A673 (cell line): ENCODE measurements at regions not wholly inside any gene's neighbourhood (a gene's known extent, or its start where the extent isn't known, plus 50 kb on each side); places are given as distances from the start of the nearest gene placed in this dataset.
A peak's percentile ranks its signal among the peaks of the same experiment; 100 is the strongest.

ENCODE experiments used
- BruUV-seq: library from RNA; stranded (reverse); fragments of 400-500 nt; replicated peaks from 2 replicates; lab custom pipeline; 2021; lab: Mats Ljungman, UMichigan
- CTCF ChIA-PET: fragments of 300-600 bp; sonication (Branson Sonifier 250); formaldehyde crosslinking; loops from one replicate; lab custom pipeline; 2022; ENCODE audit warnings: antibody characterized with exemption; lab: Charles Lee
- POLR2A ChIA-PET: fragments of 300-600 bp; sonication (Branson Sonifier 250); formaldehyde crosslinking; loops from one replicate; lab custom pipeline; 2022; ENCODE audit warnings: antibody characterized with exemption; ENCODE audit not compliant: low non-redundant PET; lab: Charles Lee
- DNase-seq: peaks from one replicate; pipeline ENCODE4 v3.0.0-alpha.2; 2015; ENCODE audit warnings: low spot score
- H3K27ac ChIP-seq: fragments of 200-600 bp; sonication (generic); 2 replicates; pipeline ENCODE4 v1.5.1; 2016; ENCODE audit warnings: mixed run types, low read depth, mild to moderate bottlenecking, mixed read lengths, antibody characterized with exemption, low read length; ENCODE audit not compliant: poor library complexity, severe bottlenecking
- H3K27me3 ChIP-seq: fragments of 200-600 bp; sonication (generic); replicated peaks from 2 replicates; pipeline ENCODE4 v1.6.1; 2017; ENCODE audit warnings: mixed run types, low read depth, mild to moderate bottlenecking, mixed read lengths, antibody characterized with exemption, low read length; ENCODE audit not compliant: insufficient read depth, poor library complexity
- H3K36me3 ChIP-seq: fragments of 200-600 bp; sonication (generic); 2 replicates; pipeline ENCODE4 v1.6.1; 2016; ENCODE audit warnings: mixed run types, mild to moderate bottlenecking, mixed read lengths, antibody characterized with exemption, low read length; ENCODE audit not compliant: insufficient read depth, poor library complexity, severe bottlenecking
- H3K4me1 ChIP-seq: fragments of 200-600 bp; sonication (generic); 2 replicates; pipeline ENCODE4 v1.6.1; 2017; ENCODE audit warnings: mixed run types, mild to moderate bottlenecking, mixed read lengths, antibody characterized with exemption, low read length; ENCODE audit not compliant: insufficient read depth, poor library complexity, severe bottlenecking
- H3K4me3 ChIP-seq: fragments of 200-600 bp; sonication (generic); 2 replicates; pipeline ENCODE4 v1.5.1; 2016; ENCODE audit warnings: low read depth, mixed run types, mild to moderate bottlenecking, mixed read lengths, low read length; ENCODE audit not compliant: poor library complexity, severe bottlenecking
- H3K9me3 ChIP-seq: fragments of 200-600 bp; sonication (generic); 2 replicates; pipeline ENCODE4 v1.6.1; 2016; ENCODE audit warnings: mixed run types, low read depth, mild to moderate bottlenecking, mixed read lengths, antibody characterized with exemption, low read length; ENCODE audit not compliant: poor library complexity, severe bottlenecking
- EZH2 ChIP-seq: fragments of 200-600 bp; sonication (generic); IDR thresholded peaks from 2 replicates; pipeline ENCODE4 v1.6.1; 2017; ENCODE audit warnings: borderline replicate concordance, low read depth, mild to moderate bottlenecking, mixed read lengths, antibody characterized with exemption, low read length; ENCODE audit not compliant: poor library complexity, severe bottlenecking
- intact Hi-C: fragments of 100-400 bp; cut with micrococcal nuclease; formaldehyde crosslinking; loops from one replicate; pipeline ENCODE4 v1.10.0; 2022; ENCODE audit not compliant: unreplicated experiment
- TF ChIP-seq, protein P1 (sequence below): fragments of 300-800, 200-600 bp; sonication (generic); conservative IDR thresholded peaks from 2 replicates; pipeline ENCODE4 v1.5.1; 2017; ENCODE audit warnings: low read depth, mild to moderate bottlenecking, antibody characterized with exemption, low read length, moderate library complexity, mixed read lengths

DNA sequence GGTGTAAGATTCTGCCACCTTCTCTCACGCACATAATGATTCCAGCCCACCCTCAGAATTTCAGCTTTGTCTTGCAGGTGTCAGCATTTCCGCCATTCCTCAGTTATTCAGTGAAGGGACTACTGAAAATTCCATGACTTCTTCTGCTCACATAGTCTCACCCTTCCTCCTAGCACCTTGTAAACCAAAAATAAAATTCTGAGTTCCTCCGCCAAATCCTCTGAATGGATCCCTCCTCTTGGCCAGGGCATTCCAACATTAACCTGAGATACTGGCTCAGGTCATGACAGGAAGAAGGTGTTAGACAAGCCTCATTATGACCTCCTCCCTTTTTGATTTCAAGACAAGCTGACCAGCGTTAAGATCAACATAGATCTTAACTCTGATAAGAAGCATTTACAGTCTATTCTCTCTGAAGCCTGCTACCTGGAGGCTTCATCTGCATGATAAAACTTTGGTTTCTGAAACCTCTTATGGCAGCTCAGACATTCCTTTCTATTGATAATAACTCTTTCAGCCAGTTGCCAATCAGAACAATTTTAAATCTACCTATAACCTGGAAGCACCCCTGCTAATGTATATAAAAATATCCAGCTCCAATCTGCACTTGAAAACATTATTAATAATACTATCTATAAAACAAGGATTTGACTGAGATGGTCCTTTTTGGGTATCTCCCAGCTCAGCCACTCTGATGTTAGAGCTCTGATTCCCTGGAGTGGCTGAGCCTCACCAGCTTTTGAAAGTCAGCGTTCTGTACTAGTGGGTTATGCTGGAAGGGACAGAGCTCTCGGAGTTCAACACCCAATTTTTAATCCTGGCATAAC, 136.4 kb upstream of the APCDD1 start:
- TF ChIP-seq EZH2: no peak
- POLR2A ChIA-PET: no interaction called here
- H3K9me3 ChIP-seq: no peaks in the 10 kb centered on the region
- no peak overlapping the region for H3K27ac ChIP-seq
- H3K4me3 ChIP-seq: no peak overlapping the region
- CTCF ChIA-PET: no interaction called here
- no peak for DNase-seq
- no peaks in the 10 kb centered on the region for H3K36me3 ChIP-seq
- BruUV-seq: no TSS peak
- H3K4me1 ChIP-seq: peaks cover 6% of the 10 kb centered on the region
- intact Hi-C loops: no loop called here
- H3K27me3 ChIP-seq: no peaks in the 10 kb centered on the region

DNA sequence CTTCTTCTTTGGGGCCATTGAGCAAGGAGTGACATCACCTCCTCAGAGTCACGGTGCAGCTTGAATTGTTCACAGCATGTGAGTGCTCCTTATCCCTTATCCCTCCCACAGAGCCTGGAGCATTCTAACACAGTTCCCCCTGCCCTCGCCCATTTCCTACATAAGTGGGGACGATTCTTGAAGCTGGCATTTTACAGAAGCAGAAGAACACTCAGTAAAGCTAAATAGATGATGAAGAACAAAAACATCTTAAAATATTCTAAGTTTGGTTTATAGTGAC, 135.8 kb upstream of the APCDD1 start:
- CTCF ChIA-PET: no interaction called here
- BruUV-seq: no TSS peak
- Histone ChIP-seq H3K9me3 (no peaks in the 10 kb centered on the region), H3K4me1 (peaks cover 6% of the 10 kb centered on the region), H3K4me3 (no peak overlapping the region), H3K27ac (no peak overlapping the region), H3K27me3 (no peaks in the 10 kb centered on the region), H3K36me3 (no peaks in the 10 kb centered on the region)
- TF ChIP-seq EZH2: no peak
- TF ChIP-seq, protein P1, sequence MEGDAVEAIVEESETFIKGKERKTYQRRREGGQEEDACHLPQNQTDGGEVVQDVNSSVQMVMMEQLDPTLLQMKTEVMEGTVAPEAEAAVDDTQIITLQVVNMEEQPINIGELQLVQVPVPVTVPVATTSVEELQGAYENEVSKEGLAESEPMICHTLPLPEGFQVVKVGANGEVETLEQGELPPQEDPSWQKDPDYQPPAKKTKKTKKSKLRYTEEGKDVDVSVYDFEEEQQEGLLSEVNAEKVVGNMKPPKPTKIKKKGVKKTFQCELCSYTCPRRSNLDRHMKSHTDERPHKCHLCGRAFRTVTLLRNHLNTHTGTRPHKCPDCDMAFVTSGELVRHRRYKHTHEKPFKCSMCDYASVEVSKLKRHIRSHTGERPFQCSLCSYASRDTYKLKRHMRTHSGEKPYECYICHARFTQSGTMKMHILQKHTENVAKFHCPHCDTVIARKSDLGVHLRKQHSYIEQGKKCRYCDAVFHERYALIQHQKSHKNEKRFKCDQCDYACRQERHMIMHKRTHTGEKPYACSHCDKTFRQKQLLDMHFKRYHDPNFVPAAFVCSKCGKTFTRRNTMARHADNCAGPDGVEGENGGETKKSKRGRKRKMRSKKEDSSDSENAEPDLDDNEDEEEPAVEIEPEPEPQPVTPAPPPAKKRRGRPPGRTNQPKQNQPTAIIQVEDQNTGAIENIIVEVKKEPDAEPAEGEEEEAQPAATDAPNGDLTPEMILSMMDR: no peak
- peak; percentile 62 for DNase-seq
- intact Hi-C loops: no loop called here
- POLR2A ChIA-PET: no interaction called here

DNA sequence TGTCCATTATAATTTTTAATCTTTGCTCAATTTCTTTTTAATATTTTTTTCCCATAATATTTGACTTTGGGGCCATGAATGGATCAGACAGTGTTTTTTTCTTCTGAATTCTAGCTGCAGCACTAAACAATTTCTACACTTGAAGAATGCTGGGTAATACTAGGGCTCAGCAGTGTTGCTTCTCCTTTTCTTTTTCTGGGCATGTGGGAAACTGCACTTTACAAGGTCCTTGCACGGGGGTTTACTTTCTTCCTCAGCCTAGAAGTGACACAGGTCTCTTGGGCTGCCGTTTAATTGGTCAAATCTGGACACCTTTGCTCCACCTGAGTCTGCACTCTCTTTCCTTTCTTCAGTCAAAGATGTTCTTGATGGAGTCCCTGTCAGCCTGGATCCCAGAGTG, 135.4 kb upstream of the APCDD1 start:
- ChIA-PET CTCF (no interaction called here), POLR2A (no interaction called here)
- peaks cover 6% of the 10 kb centered on the region for H3K4me1 ChIP-seq
- H3K27me3 ChIP-seq: no peaks in the 10 kb centered on the region
- no peak for DNase-seq
- H3K27ac ChIP-seq: no peak overlapping the region
- H3K9me3 ChIP-seq: no peaks in the 10 kb centered on the region
- TF ChIP-seq, protein P1: no peak
- no peak for TF ChIP-seq EZH2
- intact Hi-C loops: no loop called here
- no peak overlapping the region for H3K4me3 ChIP-seq
- H3K36me3 ChIP-seq: no peaks in the 10 kb centered on the region
- BruUV-seq: no TSS peak
